ENCODE measurements at regions not wholly inside any gene's neighbourhood (a gene's known extent, or its start where the extent isn't known, plus 50 kb on each side); places are given as distances from the start of the nearest gene placed in this dataset.

DNA sequence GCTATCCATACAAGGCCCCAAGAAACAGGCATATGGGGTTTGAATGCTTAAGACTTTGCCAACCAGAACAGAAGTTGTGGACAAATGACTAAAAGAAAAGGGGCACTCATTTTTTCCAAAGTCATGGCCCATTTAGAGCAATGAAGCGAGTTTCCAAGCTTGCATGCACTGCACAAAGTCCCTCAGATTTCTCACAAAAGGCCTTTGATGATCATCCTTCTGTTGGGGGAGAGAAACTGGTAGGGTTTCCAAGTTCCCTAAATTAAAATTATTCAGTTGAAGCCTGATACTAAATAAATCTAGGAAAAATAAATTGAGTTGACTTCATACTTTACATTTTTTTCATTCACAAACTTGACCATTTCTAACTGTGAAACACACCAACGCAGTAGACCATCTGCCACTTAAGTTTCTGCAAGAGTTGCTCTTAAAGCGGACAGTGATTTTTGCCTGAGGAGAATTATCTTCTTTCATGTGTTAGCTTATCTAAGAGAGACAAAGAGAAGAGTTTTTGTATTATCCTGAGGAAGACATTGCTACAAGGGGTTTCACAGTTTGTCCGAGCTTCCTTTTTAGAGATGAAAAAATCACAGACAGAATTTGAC is 139.2 kb downstream of the SEC16B start:
- H3K4ac ChIP-seq (ENCODE audit: low read depth, low read length) = no peak overlapping the region
- intact Hi-C loops (cut with micrococcal nuclease) = no loop called here
- CTCF ChIA-PET = no interaction called here

More for the DNA sequence above, 139.2 kb downstream of the SEC16B start:
- Histone ChIP-seq H3K4me2 (ENCODE audit: low read depth, low read length) (no peak overlapping the region), H3K9me3 (ENCODE audit: control insufficient read depth, insufficient read depth, low read length) (no peaks in the 10 kb centered on the region), H4K20me1 (ENCODE audit: insufficient read depth, low read length) (no peaks in the 10 kb centered on the region), H2AK5ac (ENCODE audit: low read depth, low read length) (no peak overlapping the region), H2BK15ac (ENCODE audit: low read depth, low read length) (no peak overlapping the region), H2AFZ (replicated peaks; ENCODE audit: low read length, poor library complexity) (no peak overlapping the region), H4K91ac (ENCODE audit: insufficient read depth, low read depth, low read length) (no peak overlapping the region), H2BK5ac (ENCODE audit: low read depth, low read length, poor library complexity, severe bottlenecking) (no peak overlapping the region), H2AK9ac (replicated peaks; ENCODE audit: low read depth, low read length, poor library complexity) (no peak overlapping the region), H3K36me3 (ENCODE audit: control insufficient read depth, insufficient read depth, low read length) (no peaks in the 10 kb centered on the region), H2BK20ac (ENCODE audit: low read depth, low read length) (no peak overlapping the region), H3K27me3 (ENCODE audit: control insufficient read depth, insufficient read depth, low read length) (peaks cover 2% of the 10 kb centered on the region), H3K9me1 (ENCODE audit: insufficient read depth, low read length) (no peaks in the 10 kb centered on the region), H4K5ac (ENCODE audit: low read depth, low read length) (no peak overlapping the region), H2BK120ac (ENCODE audit: low read depth, low read length) (no peak overlapping the region), H3K27ac (ENCODE audit: insufficient read depth, low read length) (no peak overlapping the region), H3K4me3 (ENCODE audit: insufficient read depth, low read depth, low read length) (no peak overlapping the region), H3K23ac (ENCODE audit: low read depth, low read length) (no peak overlapping the region), H3K79me1 (ENCODE audit: low read depth in 1 of 2, low read length in 2 of 2) (no peaks in the 10 kb centered on the region), H3K9ac (ENCODE audit: low read depth, low read length) (no peak overlapping the region), H3K14ac (replicated peaks; ENCODE audit: low read depth, low read length) (no peak overlapping the region), H3K4me1 (ENCODE audit: control insufficient read depth, insufficient read depth, low read length) (no peaks in the 10 kb centered on the region), H3K56ac (ENCODE audit: extremely low read depth, insufficient read depth, low read length) (no peak overlapping the region), H3K18ac (ENCODE audit: low read depth, low read length) (no peak overlapping the region), H4K8ac (ENCODE audit: low read depth in 2 of 2, low read length in 2 of 2) (no peak overlapping the region)
- in situ Hi-C loops (cut with MboI; ENCODE audit: low sequenced_read_pairs) = no loop called here
- no peak for DNase-seq
- no TSS peak for BruUV-seq (replicated peaks)
- no CpG with 5 or more reads among the region's 4 CpGs for WGBS, 2 experiments (ENCODE audit: extremely low coverage in 2 of 2, insufficient read length in 1 of 2)
- dilution Hi-C loops (cut with HindIII; ENCODE audit: low sequenced_read_pairs, unreplicated experiment) = no loop called here
- POLR2A ChIA-PET (ENCODE audit: unreplicated experiment) = no interaction called here
- TF ChIP-seq MAFK (IDR thresholded peaks at IDR 0.05; ENCODE audit: low read depth, low read length) (no peak), RCOR1 (IDR thresholded peaks at IDR 0.05; ENCODE audit: insufficient replicate concordance, low read length) (no peak), CHD1 (IDR thresholded peaks at IDR 0.05; ENCODE audit: low read depth, low read length) (no peak), FOS (IDR thresholded peaks at IDR 0.05; ENCODE audit: low read depth, low read length) (no peak)
- no peak for ATAC-seq (ENCODE audit: low read depth)
